Spleen (tissue), 3 donors: ENCODE measurements at regions not wholly inside any gene's neighbourhood (a gene's known extent, or its start where the extent isn't known, plus 50 kb on each side); places are given as distances from the start of the nearest gene placed in this dataset.

Experiments
- POLR2A ChIP-seq, 3 donors: fragments of 450-650 bp; IDR thresholded peaks; one replicate each; pipeline ENCODE4 v1.5.1; 2017; ENCODE audit warnings: antibody characterized with exemption in 3 of 3, mild to moderate bottlenecking in 1 of 3
- POLR2AphosphoS5 ChIP-seq, 3 donors: sonication (generic); formaldehyde crosslinking; IDR thresholded peaks; one replicate each; pipeline ENCODE4 v1.5.1; 2017; ENCODE audit warnings: antibody characterized with exemption in 3 of 3

DNA sequence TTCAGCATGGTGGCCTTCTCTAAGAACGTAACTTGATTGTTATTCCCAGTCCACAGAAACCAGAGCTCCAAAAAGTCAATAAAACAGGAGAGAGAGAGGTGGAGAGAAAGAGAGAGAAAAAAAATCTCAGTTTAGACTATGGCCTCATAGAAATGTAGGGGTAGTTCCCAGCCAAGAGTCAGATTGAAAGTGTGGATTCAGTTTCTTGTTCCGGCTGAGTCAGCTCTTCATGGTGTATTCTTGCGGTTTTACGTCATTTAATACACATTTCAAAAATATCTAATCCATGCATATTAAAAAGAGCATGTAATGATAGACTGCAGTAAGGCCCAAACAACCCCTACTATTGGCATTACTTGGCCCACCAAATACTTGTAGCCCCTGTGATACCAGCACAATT lies 303.9 kb downstream of the ETAA1 start:
- TF ChIP-seq POLR2A (IDR thresholded peaks at IDR 0.05) (no peak), POLR2AphosphoS5 (IDR thresholded peaks at IDR 0.05) (no peak)
